Body of pancreas (tissue), 4 donors: ENCODE measurements at regions not wholly inside any gene's neighbourhood (a gene's known extent, or its start where the extent isn't known, plus 50 kb on each side); places are given as distances from the start of the nearest gene placed in this dataset.
"Not testable (repeated sequence)": the region's sequence is repeated elsewhere in the genome, so short reads cannot be mapped to it uniquely, and the experiment has no call there.

Experiments
- POLR2A ChIP-seq, 3 donors: fragments of 450-650 bp; IDR thresholded peaks; one replicate each; pipeline ENCODE4 v1.6.1; 2016; ENCODE audit warnings: antibody characterized with exemption in 3 of 3, mild to moderate bottlenecking in 2 of 3
- TF ChIP-seq, protein P1 (sequence below), 7 experiments: fragments of 450-650 bp in 4 of 7; fragments of 200-600 bp in 3 of 7; sonication (generic) in 3 of 7; IDR thresholded peaks; one replicate each; pipeline ENCODE4 v1.5.1; 2016 to 2019; ENCODE audit warnings: antibody characterized with exemption in 7 of 7

DNA sequence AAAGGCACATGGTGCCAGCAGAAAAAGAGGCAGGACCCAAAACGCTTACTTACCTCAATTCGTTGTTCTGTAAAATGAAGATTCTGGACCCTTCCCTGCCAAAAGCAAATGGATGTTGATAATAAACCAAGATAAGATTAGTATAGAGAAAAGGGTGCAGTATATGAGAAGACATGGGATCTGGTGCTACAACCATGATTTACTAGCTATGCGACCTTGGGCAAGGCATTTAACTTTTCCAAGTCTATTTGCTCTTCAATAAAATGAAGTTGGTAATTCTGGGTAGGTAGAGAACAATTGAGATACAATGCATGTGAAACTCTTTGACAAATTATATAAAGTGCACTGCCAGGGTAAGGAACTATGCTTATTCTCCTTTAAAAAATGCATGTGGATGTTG lies 185.0 kb upstream of the IRF2BP2 start:
- TF ChIP-seq POLR2A (IDR thresholded peaks at IDR 0.05): not testable (repeated sequence)
- TF ChIP-seq, protein P1, sequence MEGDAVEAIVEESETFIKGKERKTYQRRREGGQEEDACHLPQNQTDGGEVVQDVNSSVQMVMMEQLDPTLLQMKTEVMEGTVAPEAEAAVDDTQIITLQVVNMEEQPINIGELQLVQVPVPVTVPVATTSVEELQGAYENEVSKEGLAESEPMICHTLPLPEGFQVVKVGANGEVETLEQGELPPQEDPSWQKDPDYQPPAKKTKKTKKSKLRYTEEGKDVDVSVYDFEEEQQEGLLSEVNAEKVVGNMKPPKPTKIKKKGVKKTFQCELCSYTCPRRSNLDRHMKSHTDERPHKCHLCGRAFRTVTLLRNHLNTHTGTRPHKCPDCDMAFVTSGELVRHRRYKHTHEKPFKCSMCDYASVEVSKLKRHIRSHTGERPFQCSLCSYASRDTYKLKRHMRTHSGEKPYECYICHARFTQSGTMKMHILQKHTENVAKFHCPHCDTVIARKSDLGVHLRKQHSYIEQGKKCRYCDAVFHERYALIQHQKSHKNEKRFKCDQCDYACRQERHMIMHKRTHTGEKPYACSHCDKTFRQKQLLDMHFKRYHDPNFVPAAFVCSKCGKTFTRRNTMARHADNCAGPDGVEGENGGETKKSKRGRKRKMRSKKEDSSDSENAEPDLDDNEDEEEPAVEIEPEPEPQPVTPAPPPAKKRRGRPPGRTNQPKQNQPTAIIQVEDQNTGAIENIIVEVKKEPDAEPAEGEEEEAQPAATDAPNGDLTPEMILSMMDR (IDR thresholded peaks at IDR 0.05): not testable (repeated sequence)
